ENCODE measurements at regions not wholly inside any gene's neighbourhood (a gene's known extent, or its start where the extent isn't known, plus 50 kb on each side); places are given as distances from the start of the nearest gene placed in this dataset.
"Not testable (repeated sequence)": the region's sequence is repeated elsewhere in the genome, so short reads cannot be mapped to it uniquely, and the experiment has no call there.

DNA sequence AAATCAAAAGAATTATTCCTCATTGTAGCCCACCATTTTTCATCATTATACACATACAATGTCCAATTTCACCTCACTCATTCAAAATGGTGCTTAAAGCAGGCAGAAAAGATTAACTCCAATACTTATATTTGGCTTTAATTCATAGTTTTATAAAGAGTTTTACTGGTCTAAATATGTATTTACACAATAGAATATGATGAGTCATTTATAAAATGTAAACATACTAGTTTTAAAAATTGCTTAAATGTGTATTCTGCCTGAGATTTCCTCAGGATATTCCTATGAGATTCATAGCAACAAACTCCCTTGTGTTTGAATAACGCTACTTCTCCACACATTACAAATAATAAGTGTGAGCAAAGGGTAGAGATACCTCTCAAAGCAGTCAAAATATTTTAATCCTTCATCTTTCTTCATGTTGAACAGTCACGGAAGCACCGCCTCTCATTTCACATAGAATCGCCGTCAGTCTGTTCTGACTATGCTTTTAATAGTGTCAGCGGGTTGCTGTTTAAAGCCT lies 75.7 kb upstream of the GBE1 start:
- Mint-ChIP-seq H3K27ac (no peak overlapping the region), H3K4me1 (no peaks in the 10 kb centered on the region), H3K36me3 (ENCODE audit: low read depth) (no peaks in the 10 kb centered on the region), H3K4me3 (no peak overlapping the region), H3K27me3 (peaks cover 14% of the 10 kb centered on the region), H3K9me3 (no peaks in the 10 kb centered on the region)
- no peak for ATAC-seq (replicated peaks)

DNA sequence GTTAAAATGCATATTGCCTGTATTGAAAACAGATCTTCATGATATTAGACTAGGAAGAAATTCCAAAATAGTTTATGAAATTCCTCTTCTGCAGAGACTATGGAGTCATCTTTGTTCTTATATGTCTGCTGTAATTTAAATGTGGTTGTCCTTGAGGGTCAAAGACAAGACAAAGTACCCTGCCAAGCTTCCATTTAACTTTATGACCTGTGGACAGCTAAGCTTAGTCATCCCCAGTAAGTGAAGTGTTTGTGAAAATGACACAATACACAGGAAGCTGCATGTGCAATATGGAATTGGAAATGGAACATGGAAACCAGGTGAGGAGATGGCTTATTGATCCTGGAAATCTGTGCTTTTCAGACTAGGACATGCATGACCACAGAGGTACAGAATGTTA lies 68.5 kb upstream of the GBE1 start:
- Mint-ChIP-seq H3K27ac (no peak overlapping the region), H3K4me3 (no peak overlapping the region)

DNA sequence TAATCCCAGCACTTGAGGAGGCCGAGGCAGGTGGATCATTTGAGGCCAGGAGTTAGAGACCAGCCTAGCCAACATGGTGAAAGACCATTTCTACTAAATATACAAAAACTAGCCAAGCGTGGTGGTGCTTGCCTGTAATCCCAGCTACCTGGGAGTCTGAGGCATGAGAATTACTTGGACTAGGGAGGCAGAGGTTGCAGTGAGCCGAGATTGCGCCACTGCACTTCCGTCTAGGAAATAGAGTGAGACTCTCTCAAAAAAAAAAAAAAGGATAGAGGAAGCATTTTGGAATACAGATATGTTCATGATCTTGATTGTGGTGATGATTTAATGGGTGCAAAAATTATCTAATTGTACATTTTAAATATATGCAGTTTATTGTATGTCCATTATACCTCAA lies 67.8 kb upstream of the GBE1 start:
- ATAC-seq (replicated peaks); H3K9me3 Mint-ChIP-seq; H3K4me3 Mint-ChIP-seq; H3K36me3 Mint-ChIP-seq (ENCODE audit: low read depth); H3K27ac Mint-ChIP-seq; H3K27me3 Mint-ChIP-seq; H3K4me1 Mint-ChIP-seq: not testable (repeated sequence)

More for the DNA sequence above, 68.5 kb upstream of the GBE1 start:
- ATAC-seq (replicated peaks) = no peak
- H3K4me1 Mint-ChIP-seq = no peaks in the 10 kb centered on the region
- H3K36me3 Mint-ChIP-seq (ENCODE audit: low read depth) = no peaks in the 10 kb centered on the region
- H3K9me3 Mint-ChIP-seq = no peaks in the 10 kb centered on the region
- H3K27me3 Mint-ChIP-seq = peaks cover 8% of the 10 kb centered on the region

DNA sequence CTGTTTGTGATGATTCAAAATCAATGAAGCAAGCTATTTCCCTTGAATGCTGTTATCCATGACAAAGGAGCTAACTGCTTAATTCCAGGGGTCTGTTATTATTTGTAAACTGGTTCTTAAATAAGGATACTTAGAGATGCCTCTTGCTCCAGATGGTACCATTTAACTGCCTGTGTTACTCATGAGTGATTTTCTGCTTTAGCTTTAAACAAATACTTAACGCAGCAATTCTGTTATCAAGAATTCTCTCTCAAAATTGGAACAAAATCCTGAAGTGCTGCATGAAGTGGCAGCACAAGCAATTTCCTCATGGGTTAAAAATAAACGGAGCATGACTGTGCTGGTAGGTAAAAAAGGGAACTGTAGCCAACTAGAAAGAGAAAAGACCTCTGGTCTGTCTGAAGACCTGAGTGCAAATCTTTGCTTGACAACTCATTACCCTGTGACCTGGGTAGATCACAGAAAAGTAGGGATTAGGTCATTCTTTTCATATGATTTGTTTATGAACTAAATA lies 62.5 kb upstream of the GBE1 start:
- H3K9me3 Mint-ChIP-seq = no peaks in the 10 kb centered on the region
- no peak overlapping the region for H3K27ac Mint-ChIP-seq
- H3K4me1 Mint-ChIP-seq = no peaks in the 10 kb centered on the region
- no peaks in the 10 kb centered on the region for H3K36me3 Mint-ChIP-seq (ENCODE audit: low read depth)
- peaks cover 8% of the 10 kb centered on the region for H3K27me3 Mint-ChIP-seq
- no peak overlapping the region for H3K4me3 Mint-ChIP-seq
- no peak for ATAC-seq (replicated peaks)

DNA sequence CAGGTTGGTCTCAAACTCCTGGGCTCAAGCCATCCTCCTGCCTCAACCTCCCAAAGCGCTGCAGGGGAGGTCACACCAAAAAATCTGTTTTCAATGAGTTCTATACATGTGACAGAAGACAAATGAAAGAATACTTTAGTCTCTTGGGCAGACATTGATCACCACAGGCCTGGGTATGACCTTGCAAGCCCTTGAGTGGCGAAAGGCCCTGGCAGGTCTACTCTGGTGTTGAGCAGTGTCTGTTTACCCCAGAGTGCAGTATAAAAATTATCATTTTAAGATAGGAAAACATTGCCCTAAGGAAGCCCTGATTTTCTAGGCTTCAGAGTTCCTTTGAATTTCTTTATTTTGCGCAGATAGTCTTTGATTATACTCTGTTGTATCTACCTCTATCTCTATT lies 61.6 kb upstream of the GBE1 start:
- no peaks in the 10 kb centered on the region for H3K4me1 Mint-ChIP-seq
- no peak overlapping the region for H3K4me3 Mint-ChIP-seq

DNA sequence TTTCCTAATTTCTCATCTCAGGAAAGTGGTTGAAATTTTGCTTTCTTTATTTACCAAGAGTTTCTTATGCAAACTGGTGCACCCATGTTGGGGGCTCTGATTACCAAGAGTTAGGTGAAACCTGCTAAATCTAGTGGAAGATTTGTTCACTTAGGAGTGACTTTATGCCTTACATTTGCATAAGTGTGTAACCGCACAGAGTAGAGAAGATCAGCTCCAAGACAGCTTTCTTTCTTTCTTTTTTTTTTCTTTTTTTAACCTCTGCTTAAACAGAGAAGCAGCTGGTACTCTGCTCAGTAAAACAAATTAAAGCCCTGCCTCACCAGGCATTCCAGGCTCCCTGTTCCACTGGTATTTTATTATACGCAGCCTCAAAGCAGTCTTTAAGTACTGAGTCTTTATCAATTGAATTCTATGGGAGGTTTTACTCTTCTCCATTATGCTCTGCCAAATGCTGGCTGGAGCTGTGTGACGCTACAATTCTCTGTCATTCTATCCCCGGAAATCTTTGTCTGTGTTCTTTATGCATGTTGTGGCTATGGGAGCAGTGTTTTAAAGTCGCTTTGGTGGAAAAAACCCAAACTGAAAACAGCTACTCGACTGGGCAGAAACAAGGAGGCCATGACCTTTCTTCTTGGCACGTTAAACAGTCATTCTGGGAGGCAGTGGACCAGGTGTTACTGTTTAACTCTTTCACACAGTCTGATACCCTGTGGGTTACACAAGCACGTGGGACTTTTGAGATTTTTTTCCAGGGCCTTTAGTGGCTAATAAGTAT lies 55.2 kb upstream of the GBE1 start:
- Mint-ChIP-seq H3K4me3 (no peak overlapping the region), H3K27ac (no peak overlapping the region), H3K9me3 (no peaks in the 10 kb centered on the region), H3K27me3 (peaks cover 7% of the 10 kb centered on the region), H3K36me3 (ENCODE audit: low read depth) (no peaks in the 10 kb centered on the region), H3K4me1 (peaks cover 5% of the 10 kb centered on the region)
- ATAC-seq (replicated peaks) = peak; percentile 87

More for the DNA sequence above, 61.6 kb upstream of the GBE1 start:
- H3K36me3 Mint-ChIP-seq (ENCODE audit: low read depth) = no peaks in the 10 kb centered on the region
- H3K27ac Mint-ChIP-seq = no peak overlapping the region
- H3K27me3 Mint-ChIP-seq = peaks cover 11% of the 10 kb centered on the region
- H3K9me3 Mint-ChIP-seq = no peaks in the 10 kb centered on the region
- ATAC-seq (replicated peaks) = no peak

DNA sequence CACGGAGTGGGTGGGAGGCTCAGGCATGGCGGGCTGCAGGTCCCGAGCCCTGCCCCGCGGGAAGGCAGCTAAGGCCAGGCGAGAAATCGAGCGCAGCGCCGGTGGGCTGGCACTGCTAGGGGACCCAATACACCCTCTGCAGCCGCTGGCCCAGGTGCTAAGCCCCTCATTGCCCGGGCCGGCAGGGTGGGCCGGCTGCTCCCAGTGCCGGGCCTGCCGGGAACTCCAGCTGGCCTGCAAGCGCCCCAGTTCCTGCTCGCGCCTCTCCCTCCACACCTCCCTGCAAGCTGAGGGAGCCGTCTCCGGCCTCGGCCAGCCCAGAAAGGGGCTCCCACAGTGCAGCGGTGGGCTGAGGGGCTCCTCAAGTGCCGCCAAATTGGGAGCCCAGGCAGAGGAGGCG lies 50.7 kb upstream of the GBE1 start:
- not testable (repeated sequence) for H3K9me3 Mint-ChIP-seq; H3K4me3 Mint-ChIP-seq; ATAC-seq (replicated peaks); H3K36me3 Mint-ChIP-seq (ENCODE audit: low read depth); H3K4me1 Mint-ChIP-seq; H3K27me3 Mint-ChIP-seq; H3K27ac Mint-ChIP-seq
